ENCODE measurements at regions not wholly inside any gene's neighbourhood (a gene's known extent, or its start where the extent isn't known, plus 50 kb on each side); places are given as distances from the start of the nearest gene placed in this dataset.

DNA sequence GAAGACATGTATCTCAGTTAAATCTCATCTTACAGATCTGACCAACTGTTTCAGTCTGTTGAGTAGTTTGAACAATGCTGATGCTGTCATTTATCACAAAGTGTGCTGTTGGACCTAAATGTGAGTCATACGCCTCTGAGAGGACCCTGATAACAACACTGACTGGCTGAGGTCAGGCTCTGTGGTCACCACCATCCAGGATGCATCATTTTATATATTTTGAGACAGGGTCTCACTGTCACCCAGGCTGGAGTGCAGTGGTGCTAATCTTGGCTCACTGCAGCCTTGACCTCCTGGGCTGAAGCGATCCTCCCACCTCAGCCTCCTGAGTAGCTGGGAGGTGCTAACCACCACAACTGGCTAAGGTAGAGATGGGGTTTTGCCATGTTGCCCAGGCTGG lies 181.0 kb upstream of the RGS6 start:
- Histone ChIP-seq H3K9me3 (ENCODE audit: control insufficient read depth in 2 of 2, low read length in 2 of 2) (no peaks in the 10 kb centered on the region), H3K27ac (ENCODE audit: low read depth in 2 of 2, low read length in 2 of 2) (no peak overlapping the region), H3K9ac (ENCODE audit: low read depth in 1 of 2, low read length in 2 of 2) (no peak overlapping the region), H3K27me3 (ENCODE audit: control insufficient read depth in 2 of 2, insufficient read depth in 2 of 2, low read length in 2 of 2) (no peaks in the 10 kb centered on the region), H3K4me1 (ENCODE audit: control insufficient read depth in 2 of 2, insufficient read depth in 2 of 2, low read length in 2 of 2) (peaks cover 0 to 4% of the 10 kb centered on the region in 2 donors), H3K4me3 (ENCODE audit: low read length in 2 of 2) (no peak overlapping the region), H3K36me3 (ENCODE audit: control insufficient read depth in 2 of 2, insufficient read depth in 2 of 2, low read length in 2 of 2) (no peaks in the 10 kb centered on the region)

DNA sequence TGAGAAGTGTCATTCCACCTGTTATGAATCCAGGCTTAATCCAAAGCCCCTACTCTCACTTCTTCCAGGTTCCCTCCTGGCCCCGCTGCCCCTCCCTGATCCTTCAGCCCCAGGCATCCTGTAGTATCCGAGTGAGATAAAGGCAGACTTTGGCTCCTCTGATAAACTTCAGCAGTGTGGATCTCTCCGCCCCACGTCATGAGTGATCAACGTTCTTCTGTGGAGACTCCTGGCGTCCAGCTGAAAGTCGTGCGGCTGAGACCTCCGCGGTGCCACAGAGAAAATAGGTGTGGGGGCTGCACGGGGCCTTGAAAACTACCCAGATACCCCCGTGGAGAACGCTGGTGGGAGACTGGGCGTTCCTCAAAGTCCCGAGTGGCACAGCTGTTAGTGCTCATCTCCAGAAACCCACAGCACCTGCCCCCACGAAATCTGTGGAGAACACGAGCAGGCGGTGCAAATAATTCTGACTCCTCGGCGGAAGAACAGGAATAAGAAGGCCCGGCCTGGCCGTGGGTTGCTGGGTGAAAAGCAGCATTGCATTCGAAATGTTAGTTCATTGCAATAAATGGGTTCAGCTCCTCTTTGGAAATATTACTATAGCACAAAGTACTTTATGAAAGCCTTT lies 180.0 kb upstream of the RGS6 start:
- Histone ChIP-seq H3K9me3 (ENCODE audit: control insufficient read depth in 2 of 2, low read length in 2 of 2) (no peaks in the 10 kb centered on the region), H3K27me3 (ENCODE audit: control insufficient read depth in 2 of 2, insufficient read depth in 2 of 2, low read length in 2 of 2) (no peaks in the 10 kb centered on the region), H3K27ac (ENCODE audit: low read depth in 2 of 2, low read length in 2 of 2) (no peak overlapping the region), H3K4me3 (ENCODE audit: low read length in 2 of 2) (no peak overlapping the region), H3K9ac (ENCODE audit: low read depth in 1 of 2, low read length in 2 of 2) (no peak overlapping the region), H3K4me1 (ENCODE audit: control insufficient read depth in 2 of 2, insufficient read depth in 2 of 2, low read length in 2 of 2) (peaks cover 0 to 4% of the 10 kb centered on the region in 2 donors), H3K36me3 (ENCODE audit: control insufficient read depth in 2 of 2, insufficient read depth in 2 of 2, low read length in 2 of 2) (no peaks in the 10 kb centered on the region)

DNA sequence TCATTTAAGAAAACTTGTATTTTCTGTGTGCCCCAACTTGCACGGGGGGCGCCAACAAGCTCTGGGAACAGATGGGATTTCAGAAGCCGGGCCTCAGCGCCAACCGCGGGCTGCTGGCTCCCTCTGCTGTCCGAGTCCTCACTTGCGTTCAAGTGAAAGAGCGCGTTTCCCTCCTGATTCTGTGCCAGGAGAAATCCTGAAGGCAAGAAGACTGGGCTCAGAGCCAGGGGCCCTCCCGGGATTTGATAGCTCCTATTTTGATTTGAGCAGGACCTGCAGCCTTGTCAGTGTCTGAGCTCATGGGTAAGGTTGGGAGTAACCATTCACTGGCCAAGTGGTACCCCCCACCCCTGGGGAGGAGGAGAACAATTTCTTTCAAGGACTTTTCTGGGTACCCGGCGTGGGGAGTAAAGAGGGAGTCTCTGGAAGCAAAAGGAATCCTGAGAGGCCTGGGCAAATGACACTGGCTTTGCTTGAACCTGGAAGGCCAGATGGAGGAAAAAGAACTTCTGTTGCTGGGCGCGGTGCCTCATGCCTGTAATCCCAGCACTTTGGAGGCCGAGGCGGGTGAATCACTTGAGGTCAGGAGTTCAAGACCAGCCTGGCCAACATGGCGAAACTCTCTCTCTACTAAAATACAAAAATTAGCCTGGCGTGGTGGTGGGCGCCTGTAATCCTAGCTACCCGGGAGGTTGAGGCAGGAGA lies 179.0 kb upstream of the RGS6 start:
- Histone ChIP-seq H3K4me1 (ENCODE audit: control insufficient read depth in 2 of 2, insufficient read depth in 2 of 2, low read length in 2 of 2) (peaks cover 0 to 4% of the 10 kb centered on the region in 2 donors), H3K4me3 (ENCODE audit: low read length in 2 of 2) (no peak overlapping the region), H3K9me3 (ENCODE audit: control insufficient read depth in 2 of 2, low read length in 2 of 2) (no peaks in the 10 kb centered on the region), H3K9ac (ENCODE audit: low read depth in 1 of 2, low read length in 2 of 2) (peak overlapping the region in 1 of 2 donors; percentile 20), H3K27me3 (ENCODE audit: control insufficient read depth in 2 of 2, insufficient read depth in 2 of 2, low read length in 2 of 2) (no peaks in the 10 kb centered on the region), H3K27ac (ENCODE audit: low read depth in 2 of 2, low read length in 2 of 2) (no peak overlapping the region), H3K36me3 (ENCODE audit: control insufficient read depth in 2 of 2, insufficient read depth in 2 of 2, low read length in 2 of 2) (no peaks in the 10 kb centered on the region)

DNA sequence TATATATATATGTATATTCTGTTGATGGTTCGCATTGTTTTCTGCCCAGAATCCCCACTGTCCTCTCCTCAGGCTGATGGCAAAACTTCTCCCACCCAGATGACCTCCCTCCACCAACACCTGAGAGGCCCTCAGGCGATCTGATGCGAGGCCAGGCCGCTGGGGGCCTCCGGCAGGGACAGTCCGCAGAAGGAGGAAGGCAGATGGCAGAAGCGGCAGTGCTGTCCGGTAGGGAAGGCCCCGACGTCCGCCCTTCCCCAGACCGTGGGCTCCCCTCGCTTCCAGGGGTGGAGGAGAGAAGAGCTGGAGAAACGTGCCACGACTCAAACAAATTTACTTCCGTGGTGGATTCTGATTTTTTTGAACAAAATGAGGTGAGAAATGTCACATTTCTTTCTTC lies 178.3 kb upstream of the RGS6 start:
- Histone ChIP-seq H3K27me3 (ENCODE audit: control insufficient read depth in 2 of 2, insufficient read depth in 2 of 2, low read length in 2 of 2) (no peaks in the 10 kb centered on the region), H3K9ac (ENCODE audit: low read depth in 1 of 2, low read length in 2 of 2) (no peak overlapping the region), H3K27ac (ENCODE audit: low read depth in 2 of 2, low read length in 2 of 2) (no peak overlapping the region), H3K4me3 (ENCODE audit: low read length in 2 of 2) (no peak overlapping the region), H3K9me3 (ENCODE audit: control insufficient read depth in 2 of 2, low read length in 2 of 2) (no peaks in the 10 kb centered on the region), H3K36me3 (ENCODE audit: control insufficient read depth in 2 of 2, insufficient read depth in 2 of 2, low read length in 2 of 2) (no peaks in the 10 kb centered on the region), H3K4me1 (ENCODE audit: control insufficient read depth in 2 of 2, insufficient read depth in 2 of 2, low read length in 2 of 2) (peaks cover 0 to 4% of the 10 kb centered on the region in 2 donors)

DNA sequence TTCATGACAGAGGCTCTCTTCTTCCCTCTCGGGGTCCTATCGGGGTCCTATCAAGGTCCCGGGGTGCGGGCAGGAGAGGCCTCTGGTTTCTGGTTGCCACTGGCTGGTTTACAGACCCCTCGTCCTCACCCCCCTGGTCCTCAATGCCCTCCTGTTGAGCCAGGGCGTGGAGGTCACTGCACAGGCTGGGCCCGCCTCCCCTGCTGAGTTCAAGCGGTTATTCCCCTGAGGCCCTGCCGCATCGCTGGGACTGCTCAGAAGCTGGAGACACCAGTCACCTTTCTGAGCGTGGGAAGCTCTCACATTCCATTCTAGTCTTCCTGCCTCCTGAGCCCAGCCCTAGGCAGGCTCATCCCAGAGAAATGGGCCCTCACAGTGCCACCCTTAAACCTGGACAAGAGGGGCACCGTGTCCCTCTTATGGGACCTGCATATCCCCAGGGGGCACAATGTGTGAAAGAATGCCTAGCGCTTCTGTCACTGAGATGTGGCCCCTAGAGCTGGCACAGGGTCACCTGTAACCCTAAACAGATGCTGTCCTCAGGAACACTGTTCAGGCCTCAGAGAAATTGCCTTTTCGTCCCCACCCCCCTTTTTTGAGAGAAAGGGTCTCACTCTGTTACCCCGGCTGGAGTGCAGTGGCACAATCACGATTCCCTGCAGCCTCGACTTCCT lies 177.7 kb upstream of the RGS6 start:
- Histone ChIP-seq H3K9me3 (ENCODE audit: control insufficient read depth in 2 of 2, low read length in 2 of 2) (no peaks in the 10 kb centered on the region), H3K4me3 (ENCODE audit: low read length in 2 of 2) (no peak overlapping the region), H3K27me3 (ENCODE audit: control insufficient read depth in 2 of 2, insufficient read depth in 2 of 2, low read length in 2 of 2) (no peaks in the 10 kb centered on the region), H3K36me3 (ENCODE audit: control insufficient read depth in 2 of 2, insufficient read depth in 2 of 2, low read length in 2 of 2) (no peaks in the 10 kb centered on the region), H3K27ac (ENCODE audit: low read depth in 2 of 2, low read length in 2 of 2) (no peak overlapping the region), H3K9ac (ENCODE audit: low read depth in 1 of 2, low read length in 2 of 2) (no peak overlapping the region), H3K4me1 (ENCODE audit: control insufficient read depth in 2 of 2, insufficient read depth in 2 of 2, low read length in 2 of 2) (peaks cover 0 to 4% of the 10 kb centered on the region in 2 donors)

DNA sequence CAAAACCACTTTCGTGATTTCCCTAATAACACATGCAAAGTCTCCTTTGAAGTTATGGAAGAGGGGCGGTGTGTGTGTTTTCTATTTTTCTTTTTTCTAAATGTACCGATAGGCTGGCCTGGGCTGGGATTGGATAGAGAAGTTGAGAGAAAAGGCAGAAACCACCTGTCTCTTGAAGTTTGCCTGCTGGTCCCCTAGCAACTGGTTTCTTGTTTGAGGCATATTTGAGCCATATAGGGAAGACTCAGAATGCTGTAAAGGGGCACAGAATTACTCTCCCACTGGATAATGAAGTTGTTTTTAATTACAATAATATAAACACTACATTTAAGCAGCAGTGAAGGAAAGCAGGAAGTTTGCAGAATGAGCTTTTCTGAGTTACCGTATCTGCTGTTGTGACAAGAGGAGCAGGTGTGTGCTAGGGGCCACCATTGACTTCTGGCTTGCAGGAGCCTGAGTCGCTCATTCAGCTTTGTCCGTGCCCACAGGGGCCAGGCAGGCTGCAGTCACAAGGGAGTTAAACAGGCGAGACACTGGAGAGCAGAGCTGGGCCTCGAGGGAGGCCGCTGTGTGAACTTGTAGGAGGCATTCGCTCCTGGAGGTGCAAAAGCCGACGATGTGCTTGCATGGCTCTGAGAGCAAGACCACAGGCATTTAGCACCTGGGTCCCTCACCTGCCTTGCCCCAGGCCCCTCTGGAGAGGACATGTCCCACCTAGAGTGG lies 173.8 kb upstream of the RGS6 start:
- Histone ChIP-seq H3K27me3 (ENCODE audit: control insufficient read depth in 2 of 2, insufficient read depth in 2 of 2, low read length in 2 of 2) (no peaks in the 10 kb centered on the region), H3K27ac (ENCODE audit: low read depth in 2 of 2, low read length in 2 of 2) (no peak overlapping the region), H3K4me1 (ENCODE audit: control insufficient read depth in 2 of 2, insufficient read depth in 2 of 2, low read length in 2 of 2) (peaks cover 0 to 1% of the 10 kb centered on the region in 2 donors), H3K9me3 (ENCODE audit: control insufficient read depth in 2 of 2, low read length in 2 of 2) (no peaks in the 10 kb centered on the region), H3K36me3 (ENCODE audit: control insufficient read depth in 2 of 2, insufficient read depth in 2 of 2, low read length in 2 of 2) (no peaks in the 10 kb centered on the region), H3K9ac (ENCODE audit: low read depth in 1 of 2, low read length in 2 of 2) (no peak overlapping the region), H3K4me3 (ENCODE audit: low read length in 2 of 2) (no peak overlapping the region)

DNA sequence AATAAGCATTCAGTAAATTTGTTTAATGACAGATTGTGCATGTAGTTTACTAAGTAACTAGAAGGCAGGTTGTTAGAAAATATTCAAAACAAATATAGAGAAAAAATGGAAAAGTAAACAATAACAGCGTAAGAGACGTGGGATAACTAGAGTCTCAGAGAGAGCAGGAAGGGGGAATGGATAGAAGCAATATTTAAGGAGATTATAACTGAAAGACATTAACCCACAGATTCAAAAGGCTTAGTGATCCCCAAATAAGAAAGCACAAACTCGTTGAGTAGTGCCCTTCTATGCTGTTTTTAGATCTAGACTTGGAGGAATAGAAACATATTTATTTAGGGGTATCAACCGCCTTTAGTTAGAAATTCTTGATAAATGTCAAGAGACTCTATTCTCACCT lies 169.7 kb upstream of the RGS6 start:
- Histone ChIP-seq H3K27me3 (ENCODE audit: control insufficient read depth in 2 of 2, insufficient read depth in 2 of 2, low read length in 2 of 2) (no peaks in the 10 kb centered on the region), H3K4me3 (ENCODE audit: low read length in 2 of 2) (no peak overlapping the region), H3K27ac (ENCODE audit: low read depth in 2 of 2, low read length in 2 of 2) (no peak overlapping the region), H3K9ac (ENCODE audit: low read depth in 1 of 2, low read length in 2 of 2) (no peak overlapping the region), H3K9me3 (ENCODE audit: control insufficient read depth in 2 of 2, low read length in 2 of 2) (no peaks in the 10 kb centered on the region), H3K4me1 (ENCODE audit: control insufficient read depth in 2 of 2, insufficient read depth in 2 of 2, low read length in 2 of 2) (no peaks in the 10 kb centered on the region), H3K36me3 (ENCODE audit: control insufficient read depth in 2 of 2, insufficient read depth in 2 of 2, low read length in 2 of 2) (no peaks in the 10 kb centered on the region)

DNA sequence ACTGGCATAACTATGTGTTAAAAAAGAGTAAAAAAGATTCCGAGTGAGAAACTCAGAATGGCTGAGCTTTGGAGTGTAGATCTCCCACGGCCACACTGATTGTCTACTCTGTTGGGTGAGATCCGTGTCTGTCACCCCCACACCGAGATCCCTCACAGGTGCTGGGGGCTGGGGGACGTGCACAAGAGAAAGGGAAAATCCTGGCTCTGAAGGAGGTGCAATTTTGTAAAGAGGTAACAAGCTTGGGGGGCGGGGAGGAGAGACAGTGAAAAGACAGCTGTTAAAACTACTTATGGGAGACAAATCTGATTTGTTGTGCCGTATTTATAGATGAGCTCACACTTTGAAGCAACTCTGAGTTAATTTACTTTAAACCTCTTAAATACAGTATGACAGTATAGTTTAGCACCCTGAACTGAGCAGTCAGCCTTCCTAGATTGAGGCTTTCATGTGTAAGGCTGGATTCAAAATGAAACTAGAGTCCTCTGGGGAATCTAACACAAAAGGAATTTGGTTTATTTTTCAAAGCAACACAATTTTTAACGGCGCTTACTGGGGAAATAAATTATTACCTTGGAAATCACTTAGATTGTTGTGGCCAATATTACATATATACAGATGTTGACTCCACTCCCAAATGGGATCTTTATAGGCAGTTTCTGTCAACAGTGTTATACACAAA lies 167.4 kb upstream of the RGS6 start:
- no peak overlapping the region for H3K9ac ChIP-seq (ENCODE audit: low read depth in 1 of 2, low read length in 2 of 2)
- no peaks in the 10 kb centered on the region for H3K9me3 ChIP-seq (ENCODE audit: control insufficient read depth in 2 of 2, low read length in 2 of 2)
- no peaks in the 10 kb centered on the region for H3K4me1 ChIP-seq (ENCODE audit: control insufficient read depth in 2 of 2, insufficient read depth in 2 of 2, low read length in 2 of 2)
- H3K27me3 ChIP-seq (ENCODE audit: control insufficient read depth in 2 of 2, insufficient read depth in 2 of 2, low read length in 2 of 2), result no peaks in the 10 kb centered on the region
- H3K4me3 ChIP-seq (ENCODE audit: low read length in 2 of 2), result no peak overlapping the region
- no peaks in the 10 kb centered on the region for H3K36me3 ChIP-seq (ENCODE audit: control insufficient read depth in 2 of 2, insufficient read depth in 2 of 2, low read length in 2 of 2)
- no peak overlapping the region for H3K27ac ChIP-seq (ENCODE audit: low read depth in 2 of 2, low read length in 2 of 2)

DNA sequence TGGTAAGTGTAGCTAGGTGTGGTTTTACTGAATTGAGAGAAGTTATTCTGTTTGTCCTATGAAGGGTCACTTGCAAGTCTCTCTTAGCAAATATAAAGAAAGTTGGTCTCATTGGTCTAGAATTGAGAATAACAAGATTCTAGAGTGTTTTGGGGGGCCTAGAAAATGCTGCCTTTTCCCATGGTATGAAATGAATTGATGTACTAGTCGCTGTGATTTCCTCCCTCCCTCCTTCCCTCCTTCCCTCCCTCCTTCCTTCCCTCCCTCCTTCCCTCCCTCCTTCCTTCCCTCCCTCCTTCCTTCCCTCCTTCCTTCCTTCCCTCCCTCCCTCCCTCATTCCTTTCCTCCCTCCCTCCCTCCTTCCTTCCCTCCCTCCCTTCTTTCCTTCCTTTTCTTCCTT lies 166.7 kb upstream of the RGS6 start:
- H3K4me1 ChIP-seq (ENCODE audit: control insufficient read depth in 2 of 2, insufficient read depth in 2 of 2, low read length in 2 of 2), result no peaks in the 10 kb centered on the region
- H3K9ac ChIP-seq (ENCODE audit: low read depth in 1 of 2, low read length in 2 of 2), result no peak overlapping the region
- no peak overlapping the region for H3K27ac ChIP-seq (ENCODE audit: low read depth in 2 of 2, low read length in 2 of 2)
- no peaks in the 10 kb centered on the region for H3K9me3 ChIP-seq (ENCODE audit: control insufficient read depth in 2 of 2, low read length in 2 of 2)
- no peaks in the 10 kb centered on the region for H3K27me3 ChIP-seq (ENCODE audit: control insufficient read depth in 2 of 2, insufficient read depth in 2 of 2, low read length in 2 of 2)
- no peak overlapping the region for H3K4me3 ChIP-seq (ENCODE audit: low read length in 2 of 2)
- H3K36me3 ChIP-seq (ENCODE audit: control insufficient read depth in 2 of 2, insufficient read depth in 2 of 2, low read length in 2 of 2), result no peaks in the 10 kb centered on the region
